ENCODE measurements at regions not wholly inside any gene's neighbourhood (a gene's known extent, or its start where the extent isn't known, plus 50 kb on each side); places are given as distances from the start of the nearest gene placed in this dataset.

DNA sequence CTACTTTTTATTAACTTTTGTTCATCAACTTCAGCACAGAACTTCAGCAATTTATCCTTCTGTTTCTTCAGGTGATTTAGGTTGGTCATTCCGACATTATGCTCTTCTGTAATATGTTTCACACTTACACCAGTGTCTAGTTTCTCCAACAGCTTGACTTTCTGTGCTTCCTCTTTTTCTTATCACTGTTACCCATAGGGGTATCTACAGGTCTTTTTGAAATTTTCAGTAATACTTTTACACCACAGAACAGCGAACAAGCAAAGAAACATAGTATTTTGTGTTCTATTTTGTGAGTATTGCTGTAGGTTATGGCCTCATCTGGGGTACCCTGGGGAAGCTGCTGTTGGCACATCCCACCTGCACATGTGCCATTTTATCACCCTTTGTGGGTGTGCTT lies 260.7 kb downstream of the NSUN3 start:
- no peaks in the 10 kb centered on the region for H3K9me3 ChIP-seq (ENCODE audit: insufficient read depth in 2 of 2, low read depth in 1 of 2, low read length in 1 of 2)
- no peak overlapping the region for H2BK20ac ChIP-seq (ENCODE audit: low read length)
- no peak for DNase-seq (ENCODE audit: low read depth in 1 of 2, low spot score in 2 of 2)
- H2BK5ac ChIP-seq (ENCODE audit: low read depth, low read length) = no peak overlapping the region
- H4K91ac ChIP-seq (replicated peaks; ENCODE audit: insufficient read length, low read length) = no peak overlapping the region
- H3K9ac ChIP-seq (replicated peaks in 1 of 4; ENCODE audit: extremely low read depth in 1 of 4, low read depth in 3 of 4, low read length in 3 of 4) = no peak overlapping the region
- no peak overlapping the region for H2AK5ac ChIP-seq (ENCODE audit: low read depth, low read length)
- H2BK120ac ChIP-seq (replicated peaks; ENCODE audit: low read depth, low read length) = no peak overlapping the region
- FAIRE-seq = no peak
- no peaks in the 10 kb centered on the region for H3K79me1 ChIP-seq (ENCODE audit: low read depth, low read length)
- POLR2A ChIA-PET (ENCODE audit: partially characterized antibody) = interaction anchor here (0.6 kb wide), 1 partner anchor 100 kb away, joined by 4 read pairs; no protein-coding TSS in a partner anchor
- H3K4ac ChIP-seq (replicated peaks; ENCODE audit: insufficient read length, low read depth, low read length) = no peak overlapping the region
- no peak overlapping the region for H4K5ac ChIP-seq (ENCODE audit: insufficient read length, low read depth, low read length)
- no peak overlapping the region for H3K56ac ChIP-seq (replicated peaks; ENCODE audit: insufficient read length, low read depth, low read length)
- no peak overlapping the region for H3K23ac ChIP-seq (ENCODE audit: insufficient read length)
- H4K8ac ChIP-seq (ENCODE audit: extremely low read depth, insufficient read depth, low read length) = no peak overlapping the region
- H3K79me2 ChIP-seq (ENCODE audit: control insufficient read depth in 1 of 2, insufficient read depth in 2 of 2, low read length in 2 of 2) = no peaks in the 10 kb centered on the region
- no peak overlapping the region for H2BK15ac ChIP-seq (ENCODE audit: low read length)
- no peak overlapping the region for H2AFZ ChIP-seq (ENCODE audit: low read length)
- no peak overlapping the region for H3K4me3 ChIP-seq (ENCODE audit: extremely low read depth in 1 of 4, insufficient read depth in 2 of 4, low read depth in 3 of 4, low read length in 4 of 4)
- no peaks in the 10 kb centered on the region for H3K27me3 ChIP-seq (replicated peaks in 1 of 4; ENCODE audit: control insufficient read depth in 3 of 4, extremely low read depth in 1 of 4, insufficient read depth in 3 of 4, low read length in 3 of 4)
- H3K23me2 ChIP-seq (ENCODE audit: low read depth, low read length) = no peaks in the 10 kb centered on the region
- CTCF ChIA-PET (ENCODE audit: partially characterized antibody) = interaction anchor here (1.2 to 1.6 kb wide), 2 partner anchors 10 to 23 kb away, joined by 3 read pairs; no protein-coding TSS in a partner anchor
- H3K4me2 ChIP-seq (ENCODE audit: insufficient read depth in 1 of 2, low read depth in 2 of 2, low read length in 2 of 2) = no peak overlapping the region
- 90% methylated on average over 2 of the region's 2 CpGs; no CpG with 5 or more reads in 1 of the 2 experiments for WGBS, 2 experiments (ENCODE audit: extremely low coverage in 1 of 2, insufficient coverage in 1 of 2, insufficient read length in 1 of 2, insufficient replicate concordance in 2 of 2, low coverage in 1 of 2, low lambda C conversion rate in 2 of 2, missing lambda C conversion rate in 1 of 2)
- H2BK12ac ChIP-seq (ENCODE audit: low read depth, low read length) = no peak overlapping the region
- H3K36me3 ChIP-seq (ENCODE audit: control insufficient read depth in 2 of 4, insufficient read depth in 4 of 4, low read length in 3 of 4) = no peaks in the 10 kb centered on the region
- no peak overlapping the region for H3K18ac ChIP-seq (ENCODE audit: extremely low read depth, low read length)
- H3K14ac ChIP-seq (ENCODE audit: insufficient read length) = no peak overlapping the region
- H3K27ac ChIP-seq (ENCODE audit: low read depth, low read length) = no peak overlapping the region
- no peaks in the 10 kb centered on the region for H4K20me1 ChIP-seq (replicated peaks in 1 of 2; ENCODE audit: control insufficient read depth in 1 of 2, insufficient read depth in 2 of 2, low read length in 2 of 2)
- H3K4me1 ChIP-seq (replicated peaks in 1 of 4; ENCODE audit: control insufficient read depth in 3 of 4, insufficient read depth in 4 of 4, low read length in 3 of 4) = no peaks in the 10 kb centered on the region
- TF ChIP-seq EGR1 (IDR thresholded peaks at IDR 0.05; ENCODE audit: borderline replicate concordance, low read depth, low read length) = no peak
- TF ChIP-seq, protein P1, sequence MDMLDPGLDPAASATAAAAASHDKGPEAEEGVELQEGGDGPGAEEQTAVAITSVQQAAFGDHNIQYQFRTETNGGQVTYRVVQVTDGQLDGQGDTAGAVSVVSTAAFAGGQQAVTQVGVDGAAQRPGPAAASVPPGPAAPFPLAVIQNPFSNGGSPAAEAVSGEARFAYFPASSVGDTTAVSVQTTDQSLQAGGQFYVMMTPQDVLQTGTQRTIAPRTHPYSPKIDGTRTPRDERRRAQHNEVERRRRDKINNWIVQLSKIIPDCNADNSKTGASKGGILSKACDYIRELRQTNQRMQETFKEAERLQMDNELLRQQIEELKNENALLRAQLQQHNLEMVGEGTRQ (IDR thresholded peaks at IDR 0.05; ENCODE audit: low read length) = no peak
- TF ChIP-seq BRCA1 (IDR thresholded peaks at IDR 0.05; ENCODE audit: low read depth, low read length) = no peak
- no peak for TF ChIP-seq RBBP5 (IDR thresholded peaks at IDR 0.05; ENCODE audit: borderline replicate concordance, low read depth, low read length)
- no peak for TF ChIP-seq TCF12 (IDR thresholded peaks at IDR 0.05; ENCODE audit: low read depth, low read length)
- TF ChIP-seq CBX8 (IDR thresholded peaks at IDR 0.05; ENCODE audit: borderline replicate concordance, low read depth, low read length) = no peak
- TF ChIP-seq RNF2 (IDR thresholded peaks at IDR 0.05; ENCODE audit: borderline replicate concordance, low read depth, low read length, missing control alignments, poor library complexity, severe bottlenecking) = no peak
- TF ChIP-seq POU5F1 (IDR thresholded peaks at IDR 0.05; ENCODE audit: low read depth, low read length) = no peak
- no peak for TF ChIP-seq JUND (IDR thresholded peaks at IDR 0.05; ENCODE audit: low read length)
- TF ChIP-seq ZNF274 (IDR thresholded peaks at IDR 0.05; ENCODE audit: borderline replicate concordance, extremely low read depth, low read length) = no peak
- no peak for TF ChIP-seq POLR2AphosphoS5 (IDR thresholded peaks at IDR 0.05; ENCODE audit: low read depth, low read length)
- TF ChIP-seq CHD2 (IDR thresholded peaks at IDR 0.05; ENCODE audit: low read length) = no peak
- no peak for TF ChIP-seq BACH1 (IDR thresholded peaks at IDR 0.05; ENCODE audit: low read length)
- TF ChIP-seq RXRA (IDR thresholded peaks at IDR 0.05; ENCODE audit: insufficient read depth, low read depth, low read length) = no peak
- no peak for TF ChIP-seq HDAC6 (IDR thresholded peaks at IDR 0.05; ENCODE audit: low read depth, low read length)

Measured in H1 (cell line).